ENCODE measurements at regions not wholly inside any gene's neighbourhood (a gene's known extent, or its start where the extent isn't known, plus 50 kb on each side); places are given as distances from the start of the nearest gene placed in this dataset.

- no peak for TF ChIP-seq CTCF (IDR thresholded peaks at IDR 0.05; ENCODE audit: low read depth, low read length, missing control alignments)
- H3K4me3 ChIP-seq (ENCODE audit: low read depth, low read length) = no peak overlapping the region
- DNase-seq (ENCODE audit: low read depth) = no peak
Measured at GRCh38 chr13:31920727-31921100, 110.9 kb upstream of the FRY start.

- TF ChIP-seq CTCF (IDR thresholded peaks at IDR 0.05; ENCODE audit: low read depth, low read length, missing control alignments) = no peak
- DNase-seq (ENCODE audit: low read depth) = no peak
- H3K4me3 ChIP-seq (ENCODE audit: low read depth, low read length) = no peak overlapping the region
Measured at GRCh38 chr13:31922724-31923123, 108.8 kb upstream of the FRY start.

GRCh38 chr13:31923134-31923763 is 108.3 kb upstream of the FRY start:
- H3K4me3 ChIP-seq (ENCODE audit: low read depth, low read length) = no peak overlapping the region
- no peak for TF ChIP-seq CTCF (IDR thresholded peaks at IDR 0.05; ENCODE audit: low read depth, low read length, missing control alignments)
- no peak for DNase-seq (ENCODE audit: low read depth)

- no peak for TF ChIP-seq CTCF (IDR thresholded peaks at IDR 0.05; ENCODE audit: low read depth, low read length, missing control alignments)
- H3K4me3 ChIP-seq (ENCODE audit: low read depth, low read length) = no peak overlapping the region
- no peak for DNase-seq (ENCODE audit: low read depth)
Measured at GRCh38 chr13:31925079-31925478, 106.5 kb upstream of the FRY start.

GRCh38 chr13:31927219-31927653 is 104.3 kb upstream of the FRY start:
- DNase-seq (ENCODE audit: low read depth) = no peak
- no peak overlapping the region for H3K4me3 ChIP-seq (ENCODE audit: low read depth, low read length)
- no peak for TF ChIP-seq CTCF (IDR thresholded peaks at IDR 0.05; ENCODE audit: low read depth, low read length, missing control alignments)

- TF ChIP-seq CTCF (IDR thresholded peaks at IDR 0.05; ENCODE audit: low read depth, low read length, missing control alignments) = no peak
- no peak for DNase-seq (ENCODE audit: low read depth)
- H3K4me3 ChIP-seq (ENCODE audit: low read depth, low read length) = no peak overlapping the region
Measured at GRCh38 chr13:31929031-31929770, 102.4 kb upstream of the FRY start.

GRCh38 chr13:31930490-31930889 is 101.1 kb upstream of the FRY start:
- H3K4me3 ChIP-seq (ENCODE audit: low read depth, low read length) = no peak overlapping the region
- DNase-seq (ENCODE audit: low read depth) = no peak
- TF ChIP-seq CTCF (IDR thresholded peaks at IDR 0.05; ENCODE audit: low read depth, low read length, missing control alignments) = no peak
